Osteocyte (in vitro differentiated cells): ENCODE measurements at regions not wholly inside any gene's neighbourhood (a gene's known extent, or its start where the extent isn't known, plus 50 kb on each side); places are given as distances from the start of the nearest gene placed in this dataset.

Experiments used
- DNase-seq: peaks from one replicate; pipeline ENCODE4 v3.0.0; 2021; ENCODE audit warnings: mixed read lengths; ENCODE audit not compliant: unreplicated experiment; ENCODE audit errors: extremely low spot score
- H3K27ac Mint-ChIP-seq: one replicate; pipeline ENCODE4 v1.8.0; 2021; ENCODE audit warnings: mild to moderate bottlenecking, mixed read lengths; ENCODE audit not compliant: unreplicated experiment
- H3K27me3 Mint-ChIP-seq: one replicate; pipeline ENCODE4 v1.8.0; 2021; ENCODE audit warnings: mixed read lengths; ENCODE audit not compliant: unreplicated experiment
- H3K36me3 Mint-ChIP-seq: one replicate; pipeline ENCODE4 v1.8.0; 2021; ENCODE audit warnings: mixed read lengths; ENCODE audit not compliant: unreplicated experiment
- H3K4me1 Mint-ChIP-seq: one replicate; pipeline ENCODE4 v1.8.0; 2021; ENCODE audit warnings: mixed read lengths; ENCODE audit not compliant: unreplicated experiment
- H3K4me3 Mint-ChIP-seq: one replicate; pipeline ENCODE4 v1.8.0; 2021; ENCODE audit warnings: mild to moderate bottlenecking, moderate library complexity, mixed read lengths; ENCODE audit not compliant: unreplicated experiment
- H3K9me3 Mint-ChIP-seq: one replicate; pipeline ENCODE4 v1.8.0; 2021; ENCODE audit warnings: mixed read lengths; ENCODE audit not compliant: unreplicated experiment
- TF ChIP-seq, protein P1 (sequence below): fragments of 200-600 bp; sonication (generic); IDR thresholded peaks from 2 replicates; pipeline ENCODE4 v1.5.0; 2021; ENCODE audit warnings: antibody characterized with exemption, mild to moderate bottlenecking, moderate library complexity

DNA sequence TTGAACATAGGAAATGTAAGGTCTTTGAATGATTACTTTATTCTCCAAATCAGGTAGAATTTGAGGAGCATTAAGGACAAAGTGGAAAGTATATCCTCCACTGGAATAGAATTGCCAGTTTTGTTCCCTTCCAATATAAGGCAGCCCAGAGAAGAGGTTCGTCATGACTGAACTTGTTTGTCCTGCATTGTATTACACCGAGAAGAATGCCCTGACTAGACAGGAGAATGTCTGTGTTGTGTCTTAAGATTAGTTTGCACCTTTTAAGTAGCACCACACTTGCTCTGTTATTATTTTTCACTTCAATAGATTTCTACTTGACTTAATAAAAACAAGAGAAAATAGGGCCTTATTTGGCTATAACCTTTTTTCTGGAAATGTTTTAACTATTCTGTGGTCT lies 586.2 kb upstream of the PTGER4 start:
- Mint-ChIP-seq H3K4me1 (no peaks in the 10 kb centered on the region), H3K27ac (no peak overlapping the region), H3K4me3 (no peak overlapping the region), H3K36me3 (peaks cover 1% of the 10 kb centered on the region), H3K27me3 (peaks cover 32% of the 10 kb centered on the region), H3K9me3 (peaks cover 7% of the 10 kb centered on the region)
- TF ChIP-seq, protein P1, sequence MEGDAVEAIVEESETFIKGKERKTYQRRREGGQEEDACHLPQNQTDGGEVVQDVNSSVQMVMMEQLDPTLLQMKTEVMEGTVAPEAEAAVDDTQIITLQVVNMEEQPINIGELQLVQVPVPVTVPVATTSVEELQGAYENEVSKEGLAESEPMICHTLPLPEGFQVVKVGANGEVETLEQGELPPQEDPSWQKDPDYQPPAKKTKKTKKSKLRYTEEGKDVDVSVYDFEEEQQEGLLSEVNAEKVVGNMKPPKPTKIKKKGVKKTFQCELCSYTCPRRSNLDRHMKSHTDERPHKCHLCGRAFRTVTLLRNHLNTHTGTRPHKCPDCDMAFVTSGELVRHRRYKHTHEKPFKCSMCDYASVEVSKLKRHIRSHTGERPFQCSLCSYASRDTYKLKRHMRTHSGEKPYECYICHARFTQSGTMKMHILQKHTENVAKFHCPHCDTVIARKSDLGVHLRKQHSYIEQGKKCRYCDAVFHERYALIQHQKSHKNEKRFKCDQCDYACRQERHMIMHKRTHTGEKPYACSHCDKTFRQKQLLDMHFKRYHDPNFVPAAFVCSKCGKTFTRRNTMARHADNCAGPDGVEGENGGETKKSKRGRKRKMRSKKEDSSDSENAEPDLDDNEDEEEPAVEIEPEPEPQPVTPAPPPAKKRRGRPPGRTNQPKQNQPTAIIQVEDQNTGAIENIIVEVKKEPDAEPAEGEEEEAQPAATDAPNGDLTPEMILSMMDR, result no peak
- no peak for DNase-seq

DNA sequence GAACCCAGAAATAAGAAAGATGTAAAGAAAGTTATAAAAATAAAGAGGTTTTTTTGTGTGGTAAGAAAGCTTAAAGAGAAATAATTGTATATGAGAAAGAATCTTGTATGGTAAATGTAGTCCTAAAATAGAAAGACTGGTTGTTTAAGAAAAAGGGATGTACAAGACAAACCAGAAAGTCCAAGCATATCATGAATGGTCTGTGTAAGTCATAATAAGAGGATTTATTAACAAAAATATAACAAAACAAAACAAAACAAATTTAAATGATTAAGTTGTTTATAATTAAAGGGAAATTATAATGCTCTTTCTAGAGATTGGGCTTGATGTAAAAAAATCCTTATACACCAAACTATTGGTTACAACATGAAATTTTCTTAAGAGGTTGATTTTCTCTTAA lies 590.4 kb upstream of the PTGER4 start:
- TF ChIP-seq, protein P1, result no peak
- no peak for DNase-seq
- H3K27ac Mint-ChIP-seq, result no peak overlapping the region
- H3K27me3 Mint-ChIP-seq, result peaks cover 23% of the 10 kb centered on the region
- peaks cover 1% of the 10 kb centered on the region for H3K36me3 Mint-ChIP-seq
- no peak overlapping the region for H3K4me3 Mint-ChIP-seq
- H3K9me3 Mint-ChIP-seq, result peaks cover 16% of the 10 kb centered on the region
- H3K4me1 Mint-ChIP-seq, result no peaks in the 10 kb centered on the region

- Mint-ChIP-seq H3K27ac (no peak overlapping the region), H3K27me3 (peaks cover 47% of the 10 kb centered on the region), H3K9me3 (peaks cover 8% of the 10 kb centered on the region), H3K4me1 (peaks cover 3% of the 10 kb centered on the region), H3K4me3 (no peak overlapping the region), H3K36me3 (no peaks in the 10 kb centered on the region)
- TF ChIP-seq, protein P1, result no peak
- DNase-seq, result no peak
These were observed 595.1 kb upstream of the PTGER4 start for GRCh38 chr5:40084614-40085013.

DNA sequence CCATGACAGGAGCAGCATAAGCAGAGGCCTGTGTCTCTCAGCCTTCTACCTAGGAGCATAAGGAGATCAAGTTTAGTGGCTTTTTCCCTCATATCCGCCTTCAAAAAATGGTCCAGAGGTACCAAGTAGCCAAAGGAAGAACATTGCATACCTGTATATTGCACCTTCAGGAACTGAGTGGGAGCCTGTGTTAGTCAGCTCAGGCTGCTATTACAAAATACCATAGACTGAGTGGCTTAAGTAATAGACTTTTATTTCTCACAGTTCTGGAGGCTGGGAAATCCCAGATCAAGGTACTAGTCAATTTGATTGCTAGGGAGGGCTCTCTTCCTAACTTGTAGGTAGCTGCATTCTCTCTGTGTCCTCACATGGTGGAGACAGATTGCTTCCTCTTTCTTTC lies 597.4 kb upstream of the PTGER4 start:
- Mint-ChIP-seq H3K4me3 (no peak overlapping the region), H3K27me3 (peaks cover 65% of the 10 kb centered on the region), H3K9me3 (peaks cover 13% of the 10 kb centered on the region), H3K27ac (no peak overlapping the region), H3K4me1 (peaks cover 3% of the 10 kb centered on the region), H3K36me3 (no peaks in the 10 kb centered on the region)
- TF ChIP-seq, protein P1, result no peak
- no peak for DNase-seq

GRCh38 chr5:40080191-40080590 lies 599.5 kb upstream of the PTGER4 start:
- H3K4me3 Mint-ChIP-seq, result no peak overlapping the region
- no peak for DNase-seq
- no peaks in the 10 kb centered on the region for H3K36me3 Mint-ChIP-seq
- no peak overlapping the region for H3K27ac Mint-ChIP-seq
- peaks cover 3% of the 10 kb centered on the region for H3K4me1 Mint-ChIP-seq
- peaks cover 56% of the 10 kb centered on the region for H3K27me3 Mint-ChIP-seq
- TF ChIP-seq, protein P1, result no peak
- H3K9me3 Mint-ChIP-seq, result peaks cover 4% of the 10 kb centered on the region
